ENCODE measurements at regions not wholly inside any gene's neighbourhood (a gene's known extent, or its start where the extent isn't known, plus 50 kb on each side); places are given as distances from the start of the nearest gene placed in this dataset.

DNA sequence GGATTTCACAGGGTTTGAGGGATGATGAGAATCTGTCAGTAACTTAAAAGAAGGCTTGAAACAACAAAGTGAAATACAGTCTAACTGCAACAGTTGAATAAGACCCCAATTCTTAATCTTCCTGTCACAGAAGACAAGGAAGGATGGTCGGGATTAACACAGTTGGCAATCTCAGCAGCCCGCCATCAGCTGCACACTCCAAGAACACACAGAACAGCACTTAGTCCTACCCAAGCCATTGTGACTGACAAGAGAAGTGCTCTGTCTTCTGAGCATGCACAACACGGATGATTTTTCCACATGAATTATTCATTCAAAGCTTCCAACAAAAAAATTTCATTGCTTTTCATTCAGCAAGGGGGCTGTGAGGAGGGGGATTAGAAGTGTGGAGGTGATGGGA is 576.1 kb downstream of the TLE4 start:
- TF ChIP-seq, protein P1, sequence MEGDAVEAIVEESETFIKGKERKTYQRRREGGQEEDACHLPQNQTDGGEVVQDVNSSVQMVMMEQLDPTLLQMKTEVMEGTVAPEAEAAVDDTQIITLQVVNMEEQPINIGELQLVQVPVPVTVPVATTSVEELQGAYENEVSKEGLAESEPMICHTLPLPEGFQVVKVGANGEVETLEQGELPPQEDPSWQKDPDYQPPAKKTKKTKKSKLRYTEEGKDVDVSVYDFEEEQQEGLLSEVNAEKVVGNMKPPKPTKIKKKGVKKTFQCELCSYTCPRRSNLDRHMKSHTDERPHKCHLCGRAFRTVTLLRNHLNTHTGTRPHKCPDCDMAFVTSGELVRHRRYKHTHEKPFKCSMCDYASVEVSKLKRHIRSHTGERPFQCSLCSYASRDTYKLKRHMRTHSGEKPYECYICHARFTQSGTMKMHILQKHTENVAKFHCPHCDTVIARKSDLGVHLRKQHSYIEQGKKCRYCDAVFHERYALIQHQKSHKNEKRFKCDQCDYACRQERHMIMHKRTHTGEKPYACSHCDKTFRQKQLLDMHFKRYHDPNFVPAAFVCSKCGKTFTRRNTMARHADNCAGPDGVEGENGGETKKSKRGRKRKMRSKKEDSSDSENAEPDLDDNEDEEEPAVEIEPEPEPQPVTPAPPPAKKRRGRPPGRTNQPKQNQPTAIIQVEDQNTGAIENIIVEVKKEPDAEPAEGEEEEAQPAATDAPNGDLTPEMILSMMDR (IDR thresholded peaks at IDR 0.05 in 4 of 5, conservative IDR thresholded peaks at IDR 0.05 in 1 of 5), result no peak
- no peak for TF ChIP-seq POLR2A (IDR thresholded peaks at IDR 0.05)
